HCT116 (cell line): ENCODE measurements at regions not wholly inside any gene's neighbourhood (a gene's known extent, or its start where the extent isn't known, plus 50 kb on each side); places are given as distances from the start of the nearest gene placed in this dataset.

Experiments
- ATAC-seq: fragments of 200-7000 bp; cut with Tn5 transposase; 2 replicates; pipeline ENCODE4 v1.9.1; 2020; ENCODE audit warnings: mild to moderate bottlenecking, moderate library complexity
- BruUV-seq: library from RNA; stranded (reverse); fragments of 400-500 nt; replicated peaks from 2 replicates; lab custom pipeline; 2021; lab: Mats Ljungman, UMichigan
- CTCF ChIA-PET: fragments of 300-600 bp; sonication (Branson Sonifier 250); formaldehyde crosslinking; loops from one replicate; lab custom pipeline; 2021; ENCODE audit warnings: antibody characterized with exemption; lab: Charles Lee
- POLR2A ChIA-PET: fragments of 300-600, 350-600 bp; sonication (Branson Sonifier 250); formaldehyde crosslinking; loops from one replicate; lab custom pipeline; 2021; ENCODE audit warnings: antibody characterized with exemption; lab: Charles Lee
- RAD21 ChIA-PET, 2 experiments: fragments of 300-600 bp; sonication (Branson Sonifier 250); formaldehyde crosslinking; loops; one replicate each; lab custom pipeline; 2023; ENCODE audit warnings: low total read pairs in 2 of 2; ENCODE audit not compliant: uncharacterized antibody in 2 of 2, unreplicated experiment in 2 of 2, low non-redundant PET in 1 of 2; lab: Charles Lee
- DNase-seq: peaks from one replicate; pipeline ENCODE4 v3.0.0-alpha.2; 2010; ENCODE audit warnings: low read depth, low spot score
- H2AFZ ChIP-seq: fragments of 200-600 bp; shearing (Covaris generic), sonication (generic); 2 replicates; pipeline ENCODE4 v1.6.1; 2017; ENCODE audit warnings: low read depth, mixed run types, mixed read lengths, antibody characterized with exemption, low read length; ENCODE audit not compliant: poor library complexity, severe bottlenecking
- H3K27ac ChIP-seq: 2 replicates; pipeline ENCODE4 v1.5.1; 2012; ENCODE audit warnings: low read depth, low read length
- H3K27me3 ChIP-seq: fragments of 200-600 bp; sonication (generic); 2 replicates; pipeline ENCODE4 v1.6.1; 2016; ENCODE audit warnings: mixed run types, low read length, mixed read lengths; ENCODE audit not compliant: insufficient read depth
- H3K36me3 ChIP-seq, 2 experiments: fragments of 200-500 bp in 1 of 2; fragments of 200-600 bp in 1 of 2; sonication (Bioruptor generic) in 1 of 2; sonication (generic) in 1 of 2; 2 replicates each; pipeline versions ENCODE4 v1.5.1 to v1.6.1; 2014 to 2016; ENCODE audit warnings: low read length in 2 of 2, inconsistent platforms in 1 of 2, mixed read lengths in 1 of 2, mixed run types in 1 of 2; ENCODE audit not compliant: insufficient read depth in 2 of 2, control insufficient read depth in 1 of 2
- H3K4me1 ChIP-seq, 2 experiments: fragments of 200-600 bp in 1 of 2; sonication (generic) in 1 of 2; 2 replicates each; pipeline versions ENCODE4 v1.5.1 to v1.6.1; 2012 to 2017; ENCODE audit warnings: low read length in 2 of 2, inconsistent platforms in 1 of 2, mild to moderate bottlenecking in 1 of 2, mixed read lengths in 1 of 2, mixed run types in 1 of 2, moderate library complexity in 1 of 2; ENCODE audit not compliant: insufficient read depth in 2 of 2, control insufficient read depth in 1 of 2
- H3K4me2 ChIP-seq: fragments of 200-600 bp; sonication (generic); 2 replicates; pipeline ENCODE4 v1.6.1; 2017; ENCODE audit warnings: mixed run types, low read length, mixed read lengths
- H3K4me3 ChIP-seq, 2 experiments: fragments of 200-600 bp in 1 of 2; sonication (generic) in 1 of 2; replicated peaks in 1 of 2; 2 replicates each; pipeline ENCODE4 v1.5.1; 2011 to 2016; ENCODE audit warnings: low read length in 2 of 2, control low read depth in 1 of 2, low read depth in 1 of 2, mild to moderate bottlenecking in 1 of 2, mixed read lengths in 1 of 2, mixed run types in 1 of 2
- H3K79me2 ChIP-seq: fragments of 200-600 bp; sonication (generic); 2 replicates; pipeline ENCODE4 v1.6.1; 2017; ENCODE audit warnings: mild to moderate bottlenecking, mixed run types, low read length, moderate library complexity, mixed read lengths; ENCODE audit not compliant: insufficient read depth
- H3K9ac ChIP-seq: fragments of 200-600 bp; sonication (generic); 2 replicates; pipeline ENCODE4 v1.6.1; 2016; ENCODE audit warnings: low read length, mixed read lengths
- H3K9me2 ChIP-seq: fragments of 200-600 bp; sonication (generic), shearing (Covaris generic); 2 replicates; pipeline ENCODE4 v1.6.1; 2017; ENCODE audit warnings: mixed run types, mild to moderate bottlenecking, moderate library complexity; ENCODE audit not compliant: insufficient read depth
- H3K9me3 ChIP-seq, 2 experiments: fragments of 200-500 bp in 1 of 2; fragments of 200-600 bp in 1 of 2; sonication (Bioruptor generic) in 1 of 2; sonication (generic) in 1 of 2; 2 replicates each; pipeline ENCODE4 v1.6.1; 2014 to 2017; ENCODE audit warnings: low read length in 2 of 2, mixed read lengths in 2 of 2, inconsistent platforms in 1 of 2, low read depth in 1 of 2, mild to moderate bottlenecking in 1 of 2, mixed run types in 1 of 2, moderate library complexity in 1 of 2; ENCODE audit not compliant: control insufficient read depth in 1 of 2, insufficient read depth in 1 of 2
- H4K20me1 ChIP-seq: fragments of 200-600 bp; sonication (generic), shearing (Covaris generic); 2 replicates; pipeline ENCODE4 v1.6.1; 2017; ENCODE audit warnings: mixed run types, mild to moderate bottlenecking, moderate library complexity; ENCODE audit not compliant: insufficient read depth
- EGR1 ChIP-seq: IDR thresholded peaks from 2 replicates; pipeline ENCODE4 v1.6.1; 2012; ENCODE audit warnings: low read depth
- ELF1 ChIP-seq: IDR thresholded peaks from 2 replicates; pipeline ENCODE4 v1.6.1; 2012; ENCODE audit warnings: low read depth, borderline replicate concordance
- EZH2 ChIP-seq: fragments of 200-600 bp; sonication (generic); IDR thresholded peaks from 2 replicates; pipeline ENCODE4 v1.6.1; 2017; ENCODE audit warnings: antibody characterized with exemption, mixed run types
- FOSL1 ChIP-seq: IDR thresholded peaks from 2 replicates; pipeline ENCODE4 v1.6.1; 2012; ENCODE audit warnings: low read depth
- JUND ChIP-seq: IDR thresholded peaks from 2 replicates; pipeline ENCODE4 v1.6.1; 2012
- MAX ChIP-seq: IDR thresholded peaks from 2 replicates; pipeline ENCODE4 v1.6.1; 2012
- POLR2AphosphoS5 ChIP-seq: IDR thresholded peaks from 2 replicates; pipeline ENCODE4 v1.6.1; 2011; ENCODE audit warnings: mild to moderate bottlenecking, low read depth, low read length, moderate library complexity
- RAD21 ChIP-seq: IDR thresholded peaks from 2 replicates; pipeline ENCODE4 v1.6.1; 2012; ENCODE audit warnings: low read depth, mild to moderate bottlenecking
- REST ChIP-seq: IDR thresholded peaks from 2 replicates; pipeline ENCODE4 v1.6.1; 2012; ENCODE audit warnings: low read depth
- TCF7L2 ChIP-seq: IDR thresholded peaks from 2 replicates; pipeline ENCODE4 v1.7.0; 2011; ENCODE audit warnings: borderline replicate concordance, inconsistent platforms; ENCODE audit not compliant: insufficient read depth, insufficient read length; ENCODE audit errors: extremely low read depth
- YY1 ChIP-seq: IDR thresholded peaks from 2 replicates; pipeline ENCODE4 v1.6.1; 2011; ENCODE audit warnings: low read length, low read depth, moderate library complexity, mild to moderate bottlenecking; ENCODE audit not compliant: insufficient replicate concordance; ENCODE audit errors: extremely low read depth
- ZFX ChIP-seq: fragments of 450-650 bp; IDR thresholded peaks from 2 replicates; pipeline ENCODE4 v1.6.1; 2017
- ZNF274 ChIP-seq: fragments of 200-500 bp; sonication (Bioruptor generic); IDR thresholded peaks from 2 replicates; pipeline ENCODE4 v1.6.1; 2014; ENCODE audit warnings: mild to moderate bottlenecking, low read depth, low read length, inconsistent platforms
- intact Hi-C: fragments of 100-400 bp; cut with micrococcal nuclease; formaldehyde crosslinking; loops from 2 replicates; pipeline ENCODE4 v1.10.0; 2022

DNA sequence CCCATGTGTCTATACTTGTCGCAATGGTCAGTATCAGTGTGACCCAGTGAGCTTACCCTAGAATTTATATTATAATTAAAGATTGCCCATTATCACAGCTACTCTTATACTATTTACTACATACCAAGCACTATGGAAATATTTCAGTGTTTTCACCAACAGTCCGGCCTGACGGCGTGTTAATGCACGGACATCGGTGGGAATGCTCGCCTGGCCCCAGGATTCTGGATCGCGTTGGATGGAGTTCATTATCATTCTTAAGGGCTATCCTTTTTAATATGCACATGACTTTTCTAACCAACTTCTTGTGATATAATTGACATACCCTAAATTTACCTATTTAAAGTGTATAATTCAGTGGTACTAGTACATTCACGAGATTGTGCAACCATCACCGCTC, 51.8 kb upstream of the AFDN start (continued):
- TF ChIP-seq REST (no peak), JUND (no peak), RAD21 (no peak), POLR2AphosphoS5 (no peak), YY1 (no peak), EZH2 (no peak)
- TF ChIP-seq, all 23 proteins: peak for 0

DNA sequence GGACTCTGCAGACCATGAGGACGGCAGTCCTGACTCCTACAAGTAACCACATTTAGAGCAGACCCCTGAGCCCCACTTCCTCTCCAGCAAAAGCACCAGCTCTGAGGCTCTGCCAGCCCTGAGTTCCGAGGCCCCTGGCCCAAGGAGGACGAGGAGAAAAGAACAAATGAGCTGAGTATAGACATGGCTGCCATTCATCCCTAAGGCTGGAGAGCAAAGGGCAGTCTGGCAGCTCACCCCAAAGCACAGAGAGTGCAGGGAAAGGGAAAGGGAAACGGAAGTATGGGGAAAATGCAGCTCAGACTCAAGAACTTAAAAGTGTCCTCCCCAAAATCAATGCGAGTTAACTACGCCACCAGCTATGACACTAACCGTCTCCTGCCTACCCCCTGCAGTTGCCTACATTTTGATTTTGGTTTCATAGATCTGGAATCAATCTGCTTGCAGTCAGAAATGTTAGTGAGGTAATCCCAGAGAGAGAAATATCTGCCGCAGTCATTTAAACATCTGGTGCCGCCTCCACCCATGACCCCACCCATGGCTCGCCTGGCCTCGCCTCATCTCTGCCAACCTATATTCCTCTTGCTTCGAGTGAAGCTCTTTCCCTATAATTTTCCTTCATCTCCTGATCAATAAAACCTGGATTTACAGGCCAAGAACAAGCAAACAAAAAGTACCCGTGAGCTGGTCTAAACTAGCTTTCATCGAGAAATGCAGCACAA, 49.6 kb upstream of the AFDN start:
- ChIA-PET CTCF (no interaction called here), POLR2A (no interaction called here)
- no TSS peak for BruUV-seq

More for the DNA sequence above, 49.6 kb upstream of the AFDN start:
- no peak overlapping the region for H3K4me2 ChIP-seq
- H3K79me2 ChIP-seq = no peaks in the 10 kb centered on the region
- DNase-seq (no peak), ATAC-seq (no peak)
- no peaks in the 10 kb centered on the region for H3K9me2 ChIP-seq
- TF ChIP-seq YY1 (no peak), FOSL1 (no peak), MAX (no peak), ELF1 (no peak), ZFX (no peak), ZNF274 (no peak), TCF7L2 (no peak), EGR1 (no peak)
- no peak overlapping the region for H3K27ac ChIP-seq
- RAD21 ChIA-PET = no interaction called here
- no peak overlapping the region for H3K4me3 ChIP-seq
- H3K4me1 ChIP-seq = peaks cover 0 to 6% of the 10 kb centered on the region in 2 experiments; a peak in 2 of 4 replicates
- no peaks in the 10 kb centered on the region for H4K20me1 ChIP-seq
- H3K9ac ChIP-seq = no peak overlapping the region
- H2AFZ ChIP-seq = no peak overlapping the region
- no peaks in the 10 kb centered on the region for H3K27me3 ChIP-seq
- H3K36me3 ChIP-seq = no peaks in the 10 kb centered on the region
- intact Hi-C loops = no loop called here
- no peaks in the 10 kb centered on the region for H3K9me3 ChIP-seq
